ENCODE measurements at regions not wholly inside any gene's neighbourhood (a gene's known extent, or its start where the extent isn't known, plus 50 kb on each side); places are given as distances from the start of the nearest gene placed in this dataset.

DNA sequence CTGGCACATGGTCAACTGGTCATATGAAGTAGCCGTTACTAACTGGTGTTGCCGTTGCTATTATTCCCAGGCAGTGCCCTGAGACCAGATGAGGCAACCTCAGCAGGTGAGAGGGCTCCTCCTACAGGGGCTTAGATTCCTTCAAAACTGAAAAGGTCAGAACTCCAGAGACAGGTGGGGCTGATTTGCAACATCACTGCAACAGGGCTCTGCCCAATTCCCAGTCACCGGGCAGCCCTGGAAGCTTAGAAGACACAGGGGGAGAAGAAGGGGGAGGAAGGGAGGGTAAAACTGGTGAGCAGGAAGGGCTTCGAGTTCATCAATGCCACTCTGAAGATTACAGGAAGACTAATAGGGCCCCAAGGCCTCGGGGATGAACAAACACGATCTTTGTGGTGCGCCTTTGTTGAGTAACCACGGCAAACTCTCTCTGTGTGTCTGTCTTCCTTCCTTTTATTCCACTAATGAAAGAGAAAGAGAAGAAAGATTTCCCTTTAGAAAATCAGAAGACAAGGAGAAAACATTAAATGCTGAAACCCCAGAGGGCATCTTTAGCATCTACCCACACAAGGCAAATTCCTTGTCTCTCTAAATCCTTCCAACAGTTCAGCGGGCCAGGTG lies 749.1 kb upstream of the TBX3 start:
- TF ChIP-seq CTCF (IDR thresholded peaks at IDR 0.05) (no peak), EZH2 (IDR thresholded peaks at IDR 0.05) (no peak)
